Endothelial cell of umbilical vein (primary cell): ENCODE measurements at regions not wholly inside any gene's neighbourhood (a gene's known extent, or its start where the extent isn't known, plus 50 kb on each side); places are given as distances from the start of the nearest gene placed in this dataset.

ENCODE experiments used
- BruUV-seq: library from RNA; stranded (reverse); fragments of 400-500 nt; replicated peaks from 2 replicates; lab custom pipeline; 2021; lab: Mats Ljungman, UMichigan
- CTCF ChIA-PET: fragments of 300-600, 350-600 bp; sonication (Branson Sonifier 250); formaldehyde crosslinking; loops from one replicate; lab custom pipeline; 2021; ENCODE audit warnings: antibody characterized with exemption, inconsistent platforms; lab: Charles Lee
- POLR2A ChIA-PET: fragments of 300-600, 350-600 bp; sonication (Branson Sonifier 250); formaldehyde crosslinking; loops from one replicate; lab custom pipeline; 2021; ENCODE audit warnings: antibody characterized with exemption, inconsistent platforms; lab: Charles Lee
- DNase-seq: peaks from one replicate; pipeline ENCODE4 v3.0.0-alpha.2; 2011; ENCODE audit warnings: low read depth, low spot score
- FAIRE-seq: peaks from 2 replicates; lab custom pipeline; 2011; peaks lifted over from hg19 to GRCh38; lab: Jason Lieb, UNC
- H2AFZ ChIP-seq: 2 replicates; pipeline ENCODE4 v1.6.0; 2012; ENCODE audit warnings: low read depth, low read length, control low read depth, inconsistent platforms
- H3K27ac ChIP-seq: 2 replicates; pipeline ENCODE4 v1.5.1; 2011; ENCODE audit warnings: low read depth, mild to moderate bottlenecking, control low read depth, low read length, moderate library complexity; ENCODE audit not compliant: insufficient read depth
- H3K27me3 ChIP-seq, 2 experiments: 2 replicates each; pipeline versions ENCODE4 v1.6.0 to v1.6.1; 2011; ENCODE audit warnings: low read length in 2 of 2, mixed read lengths in 1 of 2; ENCODE audit not compliant: control insufficient read depth in 2 of 2, insufficient read depth in 2 of 2
- H3K36me3 ChIP-seq, 2 experiments: 2 replicates in 1 of 2; 3 replicates in 1 of 2; pipeline ENCODE4 v1.5.1; 2011; ENCODE audit warnings: low read length in 2 of 2, mild to moderate bottlenecking in 1 of 2, moderate library complexity in 1 of 2; ENCODE audit not compliant: control insufficient read depth in 2 of 2, insufficient read depth in 2 of 2; ENCODE audit errors: extremely low read depth in 1 of 2
- H3K4me1 ChIP-seq: 3 replicates; pipeline ENCODE4 v1.5.1; 2011; ENCODE audit warnings: mild to moderate bottlenecking, low read length; ENCODE audit not compliant: control insufficient read depth, insufficient read depth; ENCODE audit errors: extremely low read depth
- H3K4me2 ChIP-seq: 2 replicates; pipeline ENCODE4 v1.6.1; 2011; ENCODE audit warnings: low read length, control low read depth, mixed read lengths; ENCODE audit not compliant: insufficient read depth
- H3K4me3 ChIP-seq, 3 experiments: fragments of 200-600 bp in 1 of 3; sonication (generic), shearing (Covaris generic) in 1 of 3; replicated peaks in 1 of 3; 2 replicates each; pipeline ENCODE4 v1.5.1; 2011 to 2016; ENCODE audit warnings: control low read depth in 3 of 3, low read length in 3 of 3, mild to moderate bottlenecking in 2 of 3, inconsistent platforms in 1 of 3, low read depth in 1 of 3, moderate library complexity in 1 of 3; ENCODE audit not compliant: insufficient read depth in 1 of 3
- H3K79me2 ChIP-seq: 2 replicates; pipeline ENCODE4 v1.6.0; 2012; ENCODE audit warnings: low read length, inconsistent platforms; ENCODE audit not compliant: control insufficient read depth, insufficient read depth
- H3K9ac ChIP-seq: replicated peaks from 2 replicates; pipeline ENCODE3; 2011; ENCODE audit warnings: low read length, control low read depth; ENCODE audit not compliant: insufficient read depth; ENCODE audit errors: extremely low read depth
- H3K9me1 ChIP-seq: replicated peaks from 3 replicates; pipeline ENCODE4 v1.6.0; 2011; ENCODE audit warnings: mild to moderate bottlenecking, low read length; ENCODE audit not compliant: control insufficient read depth, insufficient read depth; ENCODE audit errors: extremely low read depth
- H3K9me3 ChIP-seq: replicated peaks from 2 replicates; pipeline ENCODE4 v1.5.1; 2012; ENCODE audit warnings: low read length, inconsistent platforms; ENCODE audit not compliant: control insufficient read depth, insufficient read depth
- H4K20me1 ChIP-seq: replicated peaks from 2 replicates; pipeline ENCODE3; 2011; ENCODE audit warnings: mild to moderate bottlenecking, low read length; ENCODE audit not compliant: control insufficient read depth, insufficient read depth; ENCODE audit errors: extremely low read depth
- EZH2 ChIP-seq: IDR thresholded peaks from 2 replicates; pipeline ENCODE4 v1.6.1; 2012; ENCODE audit warnings: borderline replicate concordance, low read depth, mild to moderate bottlenecking, moderate library complexity, low read length, inconsistent platforms; ENCODE audit not compliant: severe bottlenecking
- FOS ChIP-seq: IDR thresholded peaks from 2 replicates; pipeline ENCODE4 v1.6.1; 2011; ENCODE audit warnings: mild to moderate bottlenecking, low read length, moderate library complexity, borderline replicate concordance; ENCODE audit not compliant: insufficient read depth
- GATA2 ChIP-seq: IDR thresholded peaks from 2 replicates; pipeline ENCODE4 v1.7.0; 2011; ENCODE audit warnings: low read depth, mild to moderate bottlenecking, moderate library complexity, mixed read lengths, low read length; ENCODE audit not compliant: insufficient read length, insufficient read depth
- JUN ChIP-seq: IDR thresholded peaks from 2 replicates; pipeline ENCODE4 v1.6.1; 2011; ENCODE audit warnings: borderline replicate concordance, low read depth; ENCODE audit not compliant: insufficient read length, insufficient read depth
- MYC ChIP-seq: IDR thresholded peaks from one replicate; pipeline ENCODE4 v1.6.1; 2011; ENCODE audit warnings: mild to moderate bottlenecking, low read depth, low read length
- POLR2A ChIP-seq: IDR thresholded peaks from 2 replicates; pipeline ENCODE4 v1.6.1; 2012; ENCODE audit warnings: low read depth, mild to moderate bottlenecking, control low read depth, low read length
- POLR2AphosphoS5 ChIP-seq: IDR thresholded peaks from 2 replicates; pipeline ENCODE4 v1.6.1; 2012; ENCODE audit warnings: low read depth, mild to moderate bottlenecking, control low read depth, low read length, moderate library complexity; ENCODE audit not compliant: insufficient read depth
- dilution Hi-C: fragments of 300-500 bp; cut with MboI; formaldehyde crosslinking; loops from one replicate; pipeline ENCODE4 v1.15.0; 2019; ENCODE audit warnings: low sequenced_read_pairs; ENCODE audit not compliant: extremely low pct_ligation_motif_present
- intact Hi-C: fragments of 100-400 bp; cut with micrococcal nuclease; formaldehyde crosslinking; loops from one replicate; pipeline ENCODE4 v1.10.0; 2022
- TF ChIP-seq, protein P1 (sequence below), 2 donors: IDR thresholded peaks; 1 replicate in 1 of 2; 2 replicates in 1 of 2; pipeline ENCODE4 v1.5.1; 2011; ENCODE audit warnings: low read length in 2 of 2, mild to moderate bottlenecking in 2 of 2, moderate library complexity in 2 of 2, control low read depth in 1 of 2, inconsistent platforms in 1 of 2, low read depth in 1 of 2; ENCODE audit not compliant: insufficient read depth in 1 of 2; ENCODE audit errors: extremely low read depth in 1 of 2
- TF ChIP-seq, protein P2 (sequence below): IDR thresholded peaks from 2 replicates; pipeline ENCODE4 v1.6.1; 2011; ENCODE audit not compliant: insufficient read depth, insufficient read length

DNA sequence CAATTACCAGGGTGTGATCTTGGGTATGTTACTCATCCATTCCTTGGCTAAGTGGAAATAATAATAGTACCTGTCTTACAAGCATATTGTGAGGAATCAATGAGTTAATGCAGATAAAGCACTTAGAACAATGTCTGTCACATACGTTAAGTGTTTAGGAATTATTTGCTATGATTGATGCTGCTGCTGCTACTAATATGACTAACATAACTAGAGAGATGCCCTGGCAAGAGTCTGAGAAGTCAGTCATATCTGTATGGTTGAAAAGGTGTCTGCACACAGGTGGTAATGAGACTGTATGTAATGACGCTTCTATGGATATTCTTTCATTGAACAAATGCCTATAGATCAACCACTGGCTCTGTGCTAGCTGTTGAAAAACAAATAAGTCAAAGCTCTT, 100.1 kb upstream of the PCGF5 start:
- no peaks in the 10 kb centered on the region for H3K9me3 ChIP-seq
- intact Hi-C loops (no loop called here), dilution Hi-C loops (no loop called here)
- POLR2A ChIA-PET, result no interaction called here
- no peaks in the 10 kb centered on the region for H3K79me2 ChIP-seq
- H3K4me2 ChIP-seq, result no peak overlapping the region
- no peak overlapping the region for H3K4me3 ChIP-seq
- FAIRE-seq (no peak), DNase-seq (no peak)
- no peaks in the 10 kb centered on the region for H4K20me1 ChIP-seq
- H3K9me1 ChIP-seq, result no peaks in the 10 kb centered on the region
- H2AFZ ChIP-seq, result no peak overlapping the region
- CTCF ChIA-PET, result interaction anchor here (1.5 kb wide), 1 partner anchor 9 kb away, joined by 5 read pairs; no protein-coding TSS in a partner anchor
- H3K9ac ChIP-seq, result no peak overlapping the region
- TF ChIP-seq MYC, result no peak
- TF ChIP-seq GATA2, result no peak
- TF ChIP-seq FOS, result no peak
- TF ChIP-seq JUN, result no peak
- no peak for TF ChIP-seq POLR2AphosphoS5
- TF ChIP-seq POLR2A, result no peak
- no peak for TF ChIP-seq EZH2
- TF ChIP-seq, protein P1, sequence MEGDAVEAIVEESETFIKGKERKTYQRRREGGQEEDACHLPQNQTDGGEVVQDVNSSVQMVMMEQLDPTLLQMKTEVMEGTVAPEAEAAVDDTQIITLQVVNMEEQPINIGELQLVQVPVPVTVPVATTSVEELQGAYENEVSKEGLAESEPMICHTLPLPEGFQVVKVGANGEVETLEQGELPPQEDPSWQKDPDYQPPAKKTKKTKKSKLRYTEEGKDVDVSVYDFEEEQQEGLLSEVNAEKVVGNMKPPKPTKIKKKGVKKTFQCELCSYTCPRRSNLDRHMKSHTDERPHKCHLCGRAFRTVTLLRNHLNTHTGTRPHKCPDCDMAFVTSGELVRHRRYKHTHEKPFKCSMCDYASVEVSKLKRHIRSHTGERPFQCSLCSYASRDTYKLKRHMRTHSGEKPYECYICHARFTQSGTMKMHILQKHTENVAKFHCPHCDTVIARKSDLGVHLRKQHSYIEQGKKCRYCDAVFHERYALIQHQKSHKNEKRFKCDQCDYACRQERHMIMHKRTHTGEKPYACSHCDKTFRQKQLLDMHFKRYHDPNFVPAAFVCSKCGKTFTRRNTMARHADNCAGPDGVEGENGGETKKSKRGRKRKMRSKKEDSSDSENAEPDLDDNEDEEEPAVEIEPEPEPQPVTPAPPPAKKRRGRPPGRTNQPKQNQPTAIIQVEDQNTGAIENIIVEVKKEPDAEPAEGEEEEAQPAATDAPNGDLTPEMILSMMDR (IDR thresholded peaks at IDR 0.05; ENCODE audit: extremely low read depth in 1 of 2, insufficient read depth in 1 of 2, low read depth in 1 of 2, low read length in 2 of 2), result no peak
- TF ChIP-seq, protein P2, sequence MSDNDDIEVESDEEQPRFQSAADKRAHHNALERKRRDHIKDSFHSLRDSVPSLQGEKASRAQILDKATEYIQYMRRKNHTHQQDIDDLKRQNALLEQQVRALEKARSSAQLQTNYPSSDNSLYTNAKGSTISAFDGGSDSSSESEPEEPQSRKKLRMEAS, result no peak
- H3K27ac ChIP-seq, result no peak overlapping the region
- no TSS peak for BruUV-seq
- H3K27me3 ChIP-seq, result peaks cover 5 to 11% of the 10 kb centered on the region in 2 experiments
- no peaks in the 10 kb centered on the region for H3K4me1 ChIP-seq
- no peaks in the 10 kb centered on the region for H3K36me3 ChIP-seq
